GM23248 (cell line): ENCODE measurements at regions not wholly inside any gene's neighbourhood (a gene's known extent, or its start where the extent isn't known, plus 50 kb on each side); places are given as distances from the start of the nearest gene placed in this dataset.
"Not testable (repeated sequence)": the region's sequence is repeated elsewhere in the genome, so short reads cannot be mapped to it uniquely, and the experiment has no call there.

Experiments used
- DNase-seq: peaks from one replicate; pipeline ENCODE4 v3.0.0-alpha.2; 2015
- H2AFZ ChIP-seq: fragments of 200-600 bp; sonication (generic); 2 replicates; pipeline ENCODE4 v1.6.1; 2016; ENCODE audit warnings: antibody characterized with exemption
- H3F3A ChIP-seq: fragments of 200-600 bp; sonication (generic); 2 replicates; pipeline ENCODE4 v1.6.1; 2016; ENCODE audit warnings: mild to moderate bottlenecking, antibody characterized with exemption, mixed run types; ENCODE audit not compliant: insufficient read depth
- H3K27ac ChIP-seq: fragments of 200-600 bp; sonication (generic); 2 replicates; pipeline ENCODE4 v1.5.1; 2016; ENCODE audit warnings: mild to moderate bottlenecking
- H3K27me3 ChIP-seq: fragments of 200-600 bp; sonication (generic); replicated peaks from 2 replicates; pipeline ENCODE4 v1.6.1; 2016; ENCODE audit warnings: mild to moderate bottlenecking; ENCODE audit not compliant: insufficient read depth
- H3K36me3 ChIP-seq: fragments of 200-600 bp; sonication (generic); 2 replicates; pipeline ENCODE4 v1.6.1; 2016; ENCODE audit warnings: low read depth, mild to moderate bottlenecking
- H3K4me1 ChIP-seq: fragments of 200-600 bp; sonication (generic); 2 replicates; pipeline ENCODE4 v1.6.1; 2016; ENCODE audit warnings: mild to moderate bottlenecking; ENCODE audit not compliant: insufficient read depth
- H3K4me2 ChIP-seq: fragments of 200-600 bp; sonication (generic); one replicate; pipeline ENCODE4 v1.6.1; 2016; ENCODE audit warnings: mild to moderate bottlenecking; ENCODE audit not compliant: unreplicated experiment
- H3K4me3 ChIP-seq: fragments of 200-600 bp; sonication (generic); 2 replicates; pipeline ENCODE4 v1.5.1; 2016; ENCODE audit warnings: mild to moderate bottlenecking
- H3K79me2 ChIP-seq: fragments of 200-600 bp; sonication (generic); 2 replicates; pipeline ENCODE4 v1.6.1; 2016; ENCODE audit warnings: mild to moderate bottlenecking; ENCODE audit not compliant: insufficient read depth
- H3K9ac ChIP-seq: fragments of 200-600 bp; sonication (generic); 2 replicates; pipeline ENCODE4 v1.6.1; 2016; ENCODE audit warnings: mild to moderate bottlenecking
- H3K9me2 ChIP-seq: fragments of 200-600 bp; sonication (generic); 2 replicates; pipeline ENCODE4 v1.6.1; 2016; ENCODE audit warnings: mixed run types, mild to moderate bottlenecking, moderate library complexity; ENCODE audit not compliant: insufficient read depth
- H3K9me3 ChIP-seq: fragments of 200-600 bp; sonication (generic); one replicate; pipeline ENCODE4 v1.6.1; 2017; ENCODE audit warnings: low read depth
- H4K20me1 ChIP-seq: fragments of 200-600 bp; sonication (generic); 2 replicates; pipeline ENCODE4 v1.6.0; 2016; ENCODE audit not compliant: insufficient read depth
- EZH2 ChIP-seq: fragments of 200-600 bp; sonication (generic); IDR thresholded peaks from 2 replicates; pipeline ENCODE4 v1.6.1; 2018; ENCODE audit warnings: antibody characterized with exemption, mild to moderate bottlenecking; ENCODE audit not compliant: insufficient read depth, poor library complexity, severe bottlenecking
- EZH2phosphoT487 ChIP-seq: fragments of 200-600 bp; sonication (generic); IDR thresholded peaks from 2 replicates; pipeline ENCODE4 v1.6.1; 2018; ENCODE audit warnings: antibody characterized with exemption, moderate library complexity, mild to moderate bottlenecking, low read depth; ENCODE audit not compliant: insufficient read depth
- WGBS, 2 experiments: methylation state at CpG; one replicate each; pipeline ENCODE4 v1.1.6; 2015 to 2017; ENCODE audit warnings: low lambda C conversion rate in 2 of 2, low coverage in 1 of 2; ENCODE audit errors: missing lambda C conversion rate in 2 of 2; 5-methylcytosine and 5-hydroxymethylcytosine counted together
- in situ Hi-C: fragments of 300-500 bp; cut with MboI; formaldehyde crosslinking; loops from 2 replicates; pipeline ENCODE4 v1.15.0; 2020

GRCh38 chr12:68552605-68553195 lies 58.0 kb upstream of the RAP1B start:
- H3K36me3 ChIP-seq, H3K9ac ChIP-seq, H3K79me2 ChIP-seq, H3K27me3 ChIP-seq, H3K9me2 ChIP-seq, H2AFZ ChIP-seq, in situ Hi-C loops, H4K20me1 ChIP-seq, H3K4me3 ChIP-seq, H3K27ac ChIP-seq, H3K4me2 ChIP-seq, DNase-seq, H3K9me3 ChIP-seq: not testable (repeated sequence)
- 59 to 67% methylated on average over 2 of the region's 2 CpGs for WGBS, 2 experiments
- H3K4me1 ChIP-seq = peaks cover 11% of the 10 kb centered on the region
- H3F3A ChIP-seq = peaks cover 12% of the 10 kb centered on the region

DNA sequence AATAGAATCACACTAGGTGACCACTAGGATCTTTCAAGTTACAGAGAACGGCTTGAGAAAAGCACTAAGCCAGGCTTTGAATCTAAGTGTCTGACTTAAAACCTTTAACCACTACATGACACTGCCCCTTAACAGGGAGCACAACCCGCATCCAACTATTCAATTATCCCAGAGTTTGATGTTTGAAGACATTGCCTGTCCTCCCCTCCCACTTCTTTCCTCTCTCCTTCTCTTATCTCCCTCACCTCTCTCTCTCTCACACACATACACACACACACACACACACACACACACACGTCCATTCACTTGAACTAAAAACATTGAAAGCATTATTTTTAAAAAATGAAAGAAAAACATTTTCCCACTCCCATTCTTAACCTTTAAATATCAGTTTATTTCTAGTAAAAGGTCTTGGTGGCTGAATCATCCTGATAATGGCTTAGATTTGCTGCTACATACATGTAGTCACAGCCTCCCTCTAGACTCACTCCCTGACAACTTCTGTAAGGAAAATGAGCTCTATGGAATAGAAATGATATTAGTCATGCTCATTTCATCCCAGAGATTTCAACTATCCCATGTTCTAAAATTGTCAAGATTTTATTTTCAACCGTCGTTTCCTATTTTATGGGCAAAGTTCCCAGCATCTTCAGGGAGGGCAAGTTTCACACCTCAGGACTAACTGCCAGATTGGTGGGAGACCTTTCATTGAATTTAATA lies 53.5 kb upstream of the RAP1B start:
- Histone ChIP-seq H3K9me2 (no peaks in the 10 kb centered on the region), H2AFZ (peak overlapping the region; percentile 41), H3K79me2 (no peaks in the 10 kb centered on the region), H4K20me1 (no peaks in the 10 kb centered on the region), H3K27ac (peak overlapping the region; percentile 45), H3K9ac (peak overlapping the region; percentile 10), H3K36me3 (no peaks in the 10 kb centered on the region), H3K4me2 (peak overlapping the region; percentile 64), H3F3A (peaks cover 20% of the 10 kb centered on the region), H3K4me3 (peak overlapping the region; percentile 46), H3K27me3 (no peaks in the 10 kb centered on the region), H3K9me3 (no peaks in the 10 kb centered on the region), H3K4me1 (peaks cover 26% of the 10 kb centered on the region)
- 9 to 12% methylated on average over 5 of the region's 5 CpGs for WGBS, 2 experiments
- TF ChIP-seq EZH2 (no peak), EZH2phosphoT487 (no peak)
- peak; percentile 90 for DNase-seq
- in situ Hi-C loops = no loop called here

DNA sequence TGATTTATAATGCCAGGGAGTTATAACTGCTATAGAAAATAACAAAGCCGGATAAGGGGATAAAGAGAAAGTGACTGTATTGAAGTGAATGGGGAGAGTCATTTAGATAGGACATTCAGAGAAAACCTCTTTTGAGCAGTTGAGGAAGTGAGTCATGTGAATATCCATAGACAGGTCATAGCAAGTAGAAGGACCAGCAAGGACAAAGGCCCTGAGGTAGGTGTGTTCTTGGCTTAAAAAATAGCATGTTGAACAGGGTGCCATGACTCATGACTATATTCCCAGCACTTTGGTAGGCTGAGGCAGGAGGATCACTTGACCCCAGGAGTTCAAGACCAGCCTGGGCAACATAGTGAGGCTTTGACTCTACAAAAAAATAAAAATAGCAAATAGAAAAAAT lies 51.5 kb upstream of the RAP1B start:
- peaks cover 24% of the 10 kb centered on the region for H3F3A ChIP-seq
- no peak overlapping the region for H3K9ac ChIP-seq
- no peaks in the 10 kb centered on the region for H3K9me3 ChIP-seq
- DNase-seq = peak; percentile 28
- in situ Hi-C loops = no loop called here
- 85 to 100% methylated on average over 1 of the region's 1 CpG for WGBS, 2 experiments
- H2AFZ ChIP-seq = no peak overlapping the region
- no peaks in the 10 kb centered on the region for H4K20me1 ChIP-seq
- no peak overlapping the region for H3K4me3 ChIP-seq
- H3K27ac ChIP-seq = no peak overlapping the region
- no peaks in the 10 kb centered on the region for H3K36me3 ChIP-seq
- H3K4me2 ChIP-seq = no peak overlapping the region
- peaks cover 27% of the 10 kb centered on the region for H3K4me1 ChIP-seq
- no peaks in the 10 kb centered on the region for H3K27me3 ChIP-seq
- no peaks in the 10 kb centered on the region for H3K79me2 ChIP-seq
- TF ChIP-seq EZH2phosphoT487 = no peak
- no peak for TF ChIP-seq EZH2
- no peaks in the 10 kb centered on the region for H3K9me2 ChIP-seq

DNA sequence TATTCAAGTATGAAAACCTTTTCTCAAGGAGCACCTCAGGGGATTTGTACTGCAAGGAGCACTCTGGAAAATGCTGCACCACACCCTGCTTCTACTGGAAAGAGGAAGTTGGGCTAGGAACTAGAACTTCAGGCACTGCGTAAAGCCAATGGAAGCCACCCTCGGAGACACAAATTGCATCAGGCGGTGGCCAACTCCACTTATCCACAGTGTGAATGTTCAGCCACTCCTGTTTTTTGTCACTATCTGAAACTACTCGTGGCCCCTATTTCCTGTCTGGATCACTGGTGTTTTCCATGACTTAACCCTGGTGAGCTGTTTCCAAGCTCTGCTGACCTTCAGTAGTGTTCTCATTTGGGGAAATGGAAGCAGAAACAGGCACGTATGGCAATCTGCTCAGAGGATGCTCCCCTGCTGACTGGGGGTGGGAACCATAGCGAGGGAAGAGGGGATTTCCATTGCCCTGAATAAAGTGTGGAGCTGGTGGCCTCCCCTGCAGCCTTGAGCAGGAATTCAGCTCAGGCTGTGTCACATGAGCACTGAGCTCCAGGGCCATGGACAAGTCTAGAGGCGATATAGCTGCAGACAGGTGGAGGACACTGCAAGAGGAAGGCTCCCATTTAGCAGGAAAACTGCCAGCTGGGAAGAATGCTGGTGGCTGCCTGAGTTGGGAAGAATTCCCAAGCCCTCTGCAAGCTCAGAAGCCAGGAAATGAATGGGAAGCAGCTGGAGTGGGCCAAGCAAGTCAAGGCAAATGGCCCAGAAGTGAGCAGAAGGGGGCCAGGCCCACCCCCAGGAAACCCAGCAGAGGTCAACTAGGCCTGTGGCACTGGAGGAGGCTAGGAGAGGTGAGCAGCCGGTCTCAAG lies 50.5 kb upstream of the RAP1B start:
- Histone ChIP-seq H3K27me3 (no peaks in the 10 kb centered on the region), H3K9me2 (no peaks in the 10 kb centered on the region), H3K4me3 (no peak overlapping the region), H4K20me1 (no peaks in the 10 kb centered on the region), H3F3A (peaks cover 34% of the 10 kb centered on the region), H2AFZ (0 out of 2 replicates have a peak overlapping the region, but pooled peaks have one; percentile 36), H3K79me2 (no peaks in the 10 kb centered on the region), H3K27ac (no peak overlapping the region), H3K4me1 (peaks cover 37% of the 10 kb centered on the region), H3K9ac (no peak overlapping the region), H3K9me3 (no peaks in the 10 kb centered on the region), H3K4me2 (no peak overlapping the region), H3K36me3 (no peaks in the 10 kb centered on the region)
- in situ Hi-C loops = no loop called here
- TF ChIP-seq EZH2 (no peak), EZH2phosphoT487 (no peak)
- WGBS, 2 experiments = 31 to 34% methylated on average over 8 of the region's 8 CpGs
- peak; percentile 22 for DNase-seq
